D721Med (cell line): ENCODE measurements at regions not wholly inside any gene's neighbourhood (a gene's known extent, or its start where the extent isn't known, plus 50 kb on each side); places are given as distances from the start of the nearest gene placed in this dataset.
"Not testable (repeated sequence)": the region's sequence is repeated elsewhere in the genome, so short reads cannot be mapped to it uniquely, and the experiment has no call there.

Experiments
- DNase-seq: peaks from one replicate; pipeline ENCODE4 v3.0.0; 2011; ENCODE audit warnings: low spot score; ENCODE audit not compliant: insufficient read length
- FAIRE-seq: peaks from 2 replicates; lab custom pipeline; 2011; peaks lifted over from hg19 to GRCh38; lab: Jason Lieb, UNC
- TF ChIP-seq, protein P1 (sequence below): IDR thresholded peaks from 2 replicates; pipeline ENCODE4 v1.5.1; 2012; ENCODE audit warnings: mild to moderate bottlenecking, control low read depth; ENCODE audit not compliant: insufficient read depth; ENCODE audit errors: missing control alignments

DNA sequence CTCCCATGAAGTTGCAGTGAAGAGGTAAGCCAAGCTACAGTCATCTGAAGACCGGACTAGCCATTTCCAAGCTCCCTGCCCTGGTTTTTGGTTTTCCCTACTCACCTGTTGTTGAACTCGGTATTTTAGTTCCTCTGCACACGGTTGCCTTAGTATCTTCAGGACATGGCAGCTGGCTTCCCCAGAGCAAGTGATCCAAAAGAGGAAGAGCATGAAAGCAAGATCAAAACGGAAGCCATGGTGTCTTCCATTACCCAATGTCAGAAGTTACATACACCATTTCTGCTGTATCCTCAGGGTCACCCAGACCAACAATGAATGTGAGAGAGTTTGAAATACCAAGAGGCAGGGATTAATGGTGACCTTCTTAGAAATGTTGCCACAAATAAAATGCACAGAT, 276.6 kb upstream of the CNR1 start:
- FAIRE-seq (no peak), DNase-seq (no peak)
- TF ChIP-seq, protein P1, sequence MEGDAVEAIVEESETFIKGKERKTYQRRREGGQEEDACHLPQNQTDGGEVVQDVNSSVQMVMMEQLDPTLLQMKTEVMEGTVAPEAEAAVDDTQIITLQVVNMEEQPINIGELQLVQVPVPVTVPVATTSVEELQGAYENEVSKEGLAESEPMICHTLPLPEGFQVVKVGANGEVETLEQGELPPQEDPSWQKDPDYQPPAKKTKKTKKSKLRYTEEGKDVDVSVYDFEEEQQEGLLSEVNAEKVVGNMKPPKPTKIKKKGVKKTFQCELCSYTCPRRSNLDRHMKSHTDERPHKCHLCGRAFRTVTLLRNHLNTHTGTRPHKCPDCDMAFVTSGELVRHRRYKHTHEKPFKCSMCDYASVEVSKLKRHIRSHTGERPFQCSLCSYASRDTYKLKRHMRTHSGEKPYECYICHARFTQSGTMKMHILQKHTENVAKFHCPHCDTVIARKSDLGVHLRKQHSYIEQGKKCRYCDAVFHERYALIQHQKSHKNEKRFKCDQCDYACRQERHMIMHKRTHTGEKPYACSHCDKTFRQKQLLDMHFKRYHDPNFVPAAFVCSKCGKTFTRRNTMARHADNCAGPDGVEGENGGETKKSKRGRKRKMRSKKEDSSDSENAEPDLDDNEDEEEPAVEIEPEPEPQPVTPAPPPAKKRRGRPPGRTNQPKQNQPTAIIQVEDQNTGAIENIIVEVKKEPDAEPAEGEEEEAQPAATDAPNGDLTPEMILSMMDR, result no peak

DNA sequence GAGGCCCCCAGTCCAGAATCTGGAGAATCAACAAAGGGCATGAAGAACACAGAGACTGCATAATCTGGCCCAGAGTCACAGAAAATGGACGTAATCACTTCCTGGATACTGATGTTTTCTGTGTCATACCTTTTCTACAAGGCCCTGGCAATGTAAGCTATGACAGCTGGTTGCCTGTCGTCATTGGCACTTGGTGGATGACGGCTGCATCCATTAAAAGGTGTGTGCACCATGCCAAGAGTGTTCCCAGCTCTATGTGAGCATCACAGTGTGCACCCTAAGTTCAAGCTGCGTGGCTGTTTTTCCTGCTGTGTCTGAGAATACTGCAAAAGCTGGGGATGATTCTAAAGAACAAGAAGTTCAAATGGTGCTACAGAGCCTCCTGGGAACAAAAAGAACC, 275.2 kb upstream of the CNR1 start:
- FAIRE-seq (no peak), DNase-seq (no peak)
- TF ChIP-seq, protein P1, result no peak

- DNase-seq (no peak), FAIRE-seq (no peak)
- TF ChIP-seq, protein P1, result no peak
Observed at GRCh38 chr6:88428068-88428467, 261.9 kb upstream of the CNR1 start.

DNA sequence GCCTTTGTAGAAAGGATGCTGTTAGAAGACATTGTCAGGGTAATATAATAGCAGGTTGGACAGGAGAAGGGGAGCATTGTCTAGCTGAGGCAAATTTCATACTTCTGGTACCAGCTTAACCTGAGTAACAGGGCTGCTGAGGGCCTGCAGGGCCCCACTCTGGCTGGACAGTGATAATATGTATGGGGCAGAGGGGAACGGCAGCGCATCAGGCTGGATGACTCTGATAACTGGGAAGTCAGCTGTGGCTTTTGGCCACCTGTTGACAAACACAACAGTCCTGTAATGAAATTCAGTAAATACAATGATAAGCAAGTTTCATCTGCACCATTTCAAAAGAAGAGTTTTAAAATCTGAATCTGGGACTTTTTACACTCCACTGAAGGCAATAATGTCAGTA, 259.9 kb upstream of the CNR1 start:
- TF ChIP-seq, protein P1, result no peak
- FAIRE-seq, result no peak

GRCh38 chr6:88422831-88423230, 256.7 kb upstream of the CNR1 start:
- no peak for DNase-seq
- FAIRE-seq, result no peak
- TF ChIP-seq, protein P1, result no peak

More for the DNA sequence above, 259.9 kb upstream of the CNR1 start:
- DNase-seq, result no peak

GRCh38 chr6:88420967-88421488, 254.9 kb upstream of the CNR1 start:
- FAIRE-seq, result not testable (repeated sequence)

DNA sequence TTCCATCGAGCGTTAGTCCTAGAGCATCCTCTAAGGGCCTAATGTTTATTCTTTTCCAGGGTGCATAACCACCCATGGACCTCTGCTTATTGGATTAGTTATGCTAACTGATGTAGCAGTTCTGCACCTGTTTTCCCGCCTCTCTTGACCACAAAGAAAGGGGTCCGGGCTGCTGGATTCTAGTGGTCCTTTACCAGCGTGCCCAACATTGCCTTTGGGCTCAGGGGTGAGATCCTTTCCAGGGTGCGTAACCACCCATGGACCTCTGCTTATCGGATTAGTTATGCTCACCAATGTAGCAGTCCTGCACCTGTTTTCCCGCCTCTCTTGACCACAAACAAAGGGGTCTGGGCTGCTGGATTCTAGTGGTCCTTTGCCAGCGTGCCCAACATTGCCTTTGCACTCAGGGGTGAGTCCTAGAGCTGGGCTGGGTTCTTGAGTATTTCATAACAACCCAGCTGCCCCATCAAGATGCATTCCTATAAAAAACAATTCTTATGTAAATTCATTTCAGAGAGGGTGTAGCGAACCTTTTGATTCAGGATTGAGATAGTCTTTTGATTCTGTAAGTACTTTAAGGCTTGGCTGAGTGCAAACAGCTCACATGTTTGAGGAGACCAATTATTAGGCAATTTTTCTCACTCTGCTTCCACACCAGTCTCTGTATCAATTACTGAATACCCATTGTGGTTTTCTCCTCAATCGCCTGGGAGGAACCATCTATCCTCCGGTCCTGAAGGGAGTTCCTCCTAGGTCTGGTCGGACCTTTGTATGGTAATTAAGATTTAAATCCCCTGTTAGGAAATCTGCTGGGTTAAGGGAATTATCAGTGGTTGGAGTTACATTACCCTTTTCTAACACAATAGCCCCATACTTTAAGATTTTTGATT, 253.0 kb upstream of the CNR1 start:
- DNase-seq, FAIRE-seq: not testable (repeated sequence)

More at GRCh38 chr6:88420967-88421488, 254.9 kb upstream of the CNR1 start:
- not testable (repeated sequence) for DNase-seq

DNA sequence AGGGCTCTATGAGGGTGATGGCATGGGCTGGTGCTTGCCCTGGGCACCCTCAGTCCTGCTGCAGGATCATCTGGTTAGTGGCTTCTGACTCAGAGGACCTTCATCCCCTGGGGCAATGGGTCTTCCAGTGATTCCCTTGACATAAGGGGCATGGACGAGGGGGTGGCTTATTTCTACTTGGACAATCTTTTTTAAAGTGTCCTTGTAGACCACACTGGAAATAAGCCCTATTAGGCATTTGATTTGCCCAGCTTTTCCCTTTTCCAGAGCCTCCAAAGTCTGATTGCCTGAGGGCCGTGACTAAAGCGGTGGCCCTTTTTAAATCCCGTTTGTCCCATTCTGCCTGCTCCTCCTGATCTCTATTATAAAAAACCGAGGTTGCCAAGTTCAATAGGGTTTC, 251.2 kb upstream of the CNR1 start:
- FAIRE-seq, DNase-seq: not testable (repeated sequence)
